Endothelial cell of umbilical vein (primary cell): ENCODE measurements at regions not wholly inside any gene's neighbourhood (a gene's known extent, or its start where the extent isn't known, plus 50 kb on each side); places are given as distances from the start of the nearest gene placed in this dataset.

ENCODE experiments used
- BruUV-seq: library from RNA; stranded (reverse); fragments of 400-500 nt; replicated peaks from 2 replicates; lab custom pipeline; 2021; lab: Mats Ljungman, UMichigan
- CTCF ChIA-PET: fragments of 300-600, 350-600 bp; sonication (Branson Sonifier 250); formaldehyde crosslinking; loops from one replicate; lab custom pipeline; 2021; ENCODE audit warnings: antibody characterized with exemption, inconsistent platforms; lab: Charles Lee
- POLR2A ChIA-PET: fragments of 300-600, 350-600 bp; sonication (Branson Sonifier 250); formaldehyde crosslinking; loops from one replicate; lab custom pipeline; 2021; ENCODE audit warnings: antibody characterized with exemption, inconsistent platforms; lab: Charles Lee
- DNase-seq: peaks from one replicate; pipeline ENCODE4 v3.0.0-alpha.2; 2011; ENCODE audit warnings: low read depth, low spot score
- FAIRE-seq: peaks from 2 replicates; lab custom pipeline; 2011; peaks lifted over from hg19 to GRCh38; lab: Jason Lieb, UNC
- H2AFZ ChIP-seq: 2 replicates; pipeline ENCODE4 v1.6.0; 2012; ENCODE audit warnings: low read depth, low read length, control low read depth, inconsistent platforms
- H3K27ac ChIP-seq: 2 replicates; pipeline ENCODE4 v1.5.1; 2011; ENCODE audit warnings: low read depth, mild to moderate bottlenecking, control low read depth, low read length, moderate library complexity; ENCODE audit not compliant: insufficient read depth
- H3K27me3 ChIP-seq, 2 experiments: 2 replicates each; pipeline versions ENCODE4 v1.6.0 to v1.6.1; 2011; ENCODE audit warnings: low read length in 2 of 2, mixed read lengths in 1 of 2; ENCODE audit not compliant: control insufficient read depth in 2 of 2, insufficient read depth in 2 of 2
- H3K36me3 ChIP-seq, 2 experiments: 2 replicates in 1 of 2; 3 replicates in 1 of 2; pipeline ENCODE4 v1.5.1; 2011; ENCODE audit warnings: low read length in 2 of 2, mild to moderate bottlenecking in 1 of 2, moderate library complexity in 1 of 2; ENCODE audit not compliant: control insufficient read depth in 2 of 2, insufficient read depth in 2 of 2; ENCODE audit errors: extremely low read depth in 1 of 2
- H3K4me1 ChIP-seq: 3 replicates; pipeline ENCODE4 v1.5.1; 2011; ENCODE audit warnings: mild to moderate bottlenecking, low read length; ENCODE audit not compliant: control insufficient read depth, insufficient read depth; ENCODE audit errors: extremely low read depth
- H3K4me2 ChIP-seq: 2 replicates; pipeline ENCODE4 v1.6.1; 2011; ENCODE audit warnings: low read length, control low read depth, mixed read lengths; ENCODE audit not compliant: insufficient read depth
- H3K4me3 ChIP-seq, 3 experiments: fragments of 200-600 bp in 1 of 3; sonication (generic), shearing (Covaris generic) in 1 of 3; replicated peaks in 1 of 3; 2 replicates each; pipeline ENCODE4 v1.5.1; 2011 to 2016; ENCODE audit warnings: control low read depth in 3 of 3, low read length in 3 of 3, mild to moderate bottlenecking in 2 of 3, inconsistent platforms in 1 of 3, low read depth in 1 of 3, moderate library complexity in 1 of 3; ENCODE audit not compliant: insufficient read depth in 1 of 3
- H3K79me2 ChIP-seq: 2 replicates; pipeline ENCODE4 v1.6.0; 2012; ENCODE audit warnings: low read length, inconsistent platforms; ENCODE audit not compliant: control insufficient read depth, insufficient read depth
- H3K9ac ChIP-seq: replicated peaks from 2 replicates; pipeline ENCODE3; 2011; ENCODE audit warnings: low read length, control low read depth; ENCODE audit not compliant: insufficient read depth; ENCODE audit errors: extremely low read depth
- H3K9me1 ChIP-seq: replicated peaks from 3 replicates; pipeline ENCODE4 v1.6.0; 2011; ENCODE audit warnings: mild to moderate bottlenecking, low read length; ENCODE audit not compliant: control insufficient read depth, insufficient read depth; ENCODE audit errors: extremely low read depth
- H3K9me3 ChIP-seq: replicated peaks from 2 replicates; pipeline ENCODE4 v1.5.1; 2012; ENCODE audit warnings: low read length, inconsistent platforms; ENCODE audit not compliant: control insufficient read depth, insufficient read depth
- H4K20me1 ChIP-seq: replicated peaks from 2 replicates; pipeline ENCODE3; 2011; ENCODE audit warnings: mild to moderate bottlenecking, low read length; ENCODE audit not compliant: control insufficient read depth, insufficient read depth; ENCODE audit errors: extremely low read depth
- CTCF ChIP-seq, 2 donors: IDR thresholded peaks; 1 replicate in 1 of 2; 2 replicates in 1 of 2; pipeline ENCODE4 v1.5.1; 2011; ENCODE audit warnings: low read length in 2 of 2, mild to moderate bottlenecking in 2 of 2, moderate library complexity in 2 of 2, control low read depth in 1 of 2, inconsistent platforms in 1 of 2, low read depth in 1 of 2; ENCODE audit not compliant: insufficient read depth in 1 of 2; ENCODE audit errors: extremely low read depth in 1 of 2
- EZH2 ChIP-seq: IDR thresholded peaks from 2 replicates; pipeline ENCODE4 v1.6.1; 2012; ENCODE audit warnings: borderline replicate concordance, low read depth, mild to moderate bottlenecking, moderate library complexity, low read length, inconsistent platforms; ENCODE audit not compliant: severe bottlenecking
- FOS ChIP-seq: IDR thresholded peaks from 2 replicates; pipeline ENCODE4 v1.6.1; 2011; ENCODE audit warnings: mild to moderate bottlenecking, low read length, moderate library complexity, borderline replicate concordance; ENCODE audit not compliant: insufficient read depth
- GATA2 ChIP-seq: IDR thresholded peaks from 2 replicates; pipeline ENCODE4 v1.7.0; 2011; ENCODE audit warnings: low read depth, mild to moderate bottlenecking, moderate library complexity, mixed read lengths, low read length; ENCODE audit not compliant: insufficient read length, insufficient read depth
- JUN ChIP-seq: IDR thresholded peaks from 2 replicates; pipeline ENCODE4 v1.6.1; 2011; ENCODE audit warnings: borderline replicate concordance, low read depth; ENCODE audit not compliant: insufficient read length, insufficient read depth
- MAX ChIP-seq: IDR thresholded peaks from 2 replicates; pipeline ENCODE4 v1.6.1; 2011; ENCODE audit not compliant: insufficient read depth, insufficient read length
- MYC ChIP-seq: IDR thresholded peaks from one replicate; pipeline ENCODE4 v1.6.1; 2011; ENCODE audit warnings: mild to moderate bottlenecking, low read depth, low read length
- POLR2A ChIP-seq: IDR thresholded peaks from 2 replicates; pipeline ENCODE4 v1.6.1; 2012; ENCODE audit warnings: low read depth, mild to moderate bottlenecking, control low read depth, low read length
- POLR2AphosphoS5 ChIP-seq: IDR thresholded peaks from 2 replicates; pipeline ENCODE4 v1.6.1; 2012; ENCODE audit warnings: low read depth, mild to moderate bottlenecking, control low read depth, low read length, moderate library complexity; ENCODE audit not compliant: insufficient read depth
- dilution Hi-C: fragments of 300-500 bp; cut with MboI; formaldehyde crosslinking; loops from one replicate; pipeline ENCODE4 v1.15.0; 2019; ENCODE audit warnings: low sequenced_read_pairs; ENCODE audit not compliant: extremely low pct_ligation_motif_present
- intact Hi-C: fragments of 100-400 bp; cut with micrococcal nuclease; formaldehyde crosslinking; loops from one replicate; pipeline ENCODE4 v1.10.0; 2022

DNA sequence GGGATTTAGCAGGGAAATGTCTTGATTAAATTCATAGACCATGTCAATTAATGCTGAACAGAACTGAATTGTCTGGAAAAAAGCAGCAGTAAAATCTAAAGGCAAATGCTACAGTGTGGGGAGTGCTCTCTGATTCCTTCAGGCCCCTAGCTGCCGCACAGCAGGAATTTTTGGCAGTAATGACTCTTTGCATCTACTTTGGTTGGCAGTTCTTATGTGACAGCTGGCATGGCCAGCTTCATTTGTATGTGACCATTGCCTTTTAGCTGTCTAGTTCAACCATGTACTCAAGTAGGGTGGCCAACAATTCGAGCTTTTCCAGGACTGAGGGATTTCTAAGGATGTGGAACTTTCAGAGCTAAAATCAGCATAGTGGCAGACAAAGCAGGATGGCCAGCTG lies 499.1 kb upstream of the MAN1A1 start:
- no peaks in the 10 kb centered on the region for H4K20me1 ChIP-seq
- no peak overlapping the region for H3K4me3 ChIP-seq
- no peaks in the 10 kb centered on the region for H3K27me3 ChIP-seq
- intact Hi-C loops = no loop called here
- no peaks in the 10 kb centered on the region for H3K79me2 ChIP-seq
- no peak overlapping the region for H3K27ac ChIP-seq
- H3K4me2 ChIP-seq = no peak overlapping the region
- CTCF ChIA-PET = no interaction called here
- H3K9me1 ChIP-seq = no peaks in the 10 kb centered on the region
- no peak for FAIRE-seq
- dilution Hi-C loops = no loop called here
- no TSS peak for BruUV-seq
- DNase-seq = no peak
- POLR2A ChIA-PET = no interaction called here
- no peaks in the 10 kb centered on the region for H3K9me3 ChIP-seq
- no peak overlapping the region for H3K9ac ChIP-seq
- TF ChIP-seq POLR2A (no peak), GATA2 (no peak), POLR2AphosphoS5 (no peak), MYC (no peak), MAX (no peak)
- H2AFZ ChIP-seq = no peak overlapping the region
- no peaks in the 10 kb centered on the region for H3K4me1 ChIP-seq
- H3K36me3 ChIP-seq = no peaks in the 10 kb centered on the region

- Histone ChIP-seq H3K36me3 (no peaks in the 10 kb centered on the region), H3K9me3 (no peaks in the 10 kb centered on the region), H3K9me1 (no peaks in the 10 kb centered on the region), H3K79me2 (no peaks in the 10 kb centered on the region), H3K4me3 (no peak overlapping the region), H4K20me1 (no peaks in the 10 kb centered on the region), H3K9ac (no peak overlapping the region), H2AFZ (no peak overlapping the region), H3K4me1 (no peaks in the 10 kb centered on the region), H3K27ac (no peak overlapping the region), H3K27me3 (no peaks in the 10 kb centered on the region), H3K4me2 (no peak overlapping the region)
- CTCF ChIA-PET = interaction anchor here (1.2 kb wide), 1 partner anchor 11 kb away, joined by 3 read pairs; no protein-coding TSS in a partner anchor
- intact Hi-C loops (no loop called here), dilution Hi-C loops (no loop called here)
- POLR2A ChIA-PET = no interaction called here
- BruUV-seq = no TSS peak
- FAIRE-seq = no peak
- DNase-seq = no peak
- TF ChIP-seq MYC (no peak), POLR2A (no peak), POLR2AphosphoS5 (no peak), GATA2 (no peak), FOS (no peak), MAX (no peak), EZH2 (no peak), JUN (no peak), CTCF (IDR thresholded peaks at IDR 0.05; ENCODE audit: extremely low read depth in 1 of 2, insufficient read depth in 1 of 2, low read depth in 1 of 2, low read length in 2 of 2) (no peak)
These were observed 495.6 kb upstream of the MAN1A1 start for GRCh38 chr6:119845161-119845560.
